ENCODE measurements at regions not wholly inside any gene's neighbourhood (a gene's known extent, or its start where the extent isn't known, plus 50 kb on each side); places are given as distances from the start of the nearest gene placed in this dataset.

GRCh38 chr1:244209955-244210354 is 158.9 kb downstream of the ZBTB18 start:
- TF ChIP-seq TARDBP (IDR thresholded peaks at IDR 0.05) = no peak
- TF ChIP-seq SP1 (IDR thresholded peaks at IDR 0.05) = no peak
- TF ChIP-seq SUZ12 (IDR thresholded peaks at IDR 0.05) = no peak
- no peak for TF ChIP-seq LEF1 (IDR thresholded peaks at IDR 0.05; ENCODE audit: borderline replicate concordance)
- TF ChIP-seq BHLHE40 (IDR thresholded peaks at IDR 0.05; ENCODE audit: borderline replicate concordance) = no peak
- TF ChIP-seq ZNF384 (IDR thresholded peaks at IDR 0.05) = no peak
- no peak for TF ChIP-seq ELF4 (IDR thresholded peaks at IDR 0.05)
- TF ChIP-seq, protein P1, sequence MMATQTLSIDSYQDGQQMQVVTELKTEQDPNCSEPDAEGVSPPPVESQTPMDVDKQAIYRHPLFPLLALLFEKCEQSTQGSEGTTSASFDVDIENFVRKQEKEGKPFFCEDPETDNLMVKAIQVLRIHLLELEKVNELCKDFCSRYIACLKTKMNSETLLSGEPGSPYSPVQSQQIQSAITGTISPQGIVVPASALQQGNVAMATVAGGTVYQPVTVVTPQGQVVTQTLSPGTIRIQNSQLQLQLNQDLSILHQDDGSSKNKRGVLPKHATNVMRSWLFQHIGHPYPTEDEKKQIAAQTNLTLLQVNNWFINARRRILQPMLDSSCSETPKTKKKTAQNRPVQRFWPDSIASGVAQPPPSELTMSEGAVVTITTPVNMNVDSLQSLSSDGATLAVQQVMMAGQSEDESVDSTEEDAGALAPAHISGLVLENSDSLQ (IDR thresholded peaks at IDR 0.05) = no peak
